ENCODE measurements at regions not wholly inside any gene's neighbourhood (a gene's known extent, or its start where the extent isn't known, plus 50 kb on each side); places are given as distances from the start of the nearest gene placed in this dataset.

GRCh38 chr21:14684071-14684470 is 138.0 kb upstream of the SAMSN1 start:
- H3K27ac ChIP-seq (ENCODE audit: extremely low read depth, low read depth, low read length): no peak overlapping the region
- no peak overlapping the region for H3K4me3 ChIP-seq (ENCODE audit: low read depth, low read length)
- H3K36me3 ChIP-seq (ENCODE audit: control insufficient read depth in 2 of 2, insufficient read depth in 1 of 2, low read length in 2 of 2): no peaks in the 10 kb centered on the region
- H3K9me3 ChIP-seq (ENCODE audit: control insufficient read depth, insufficient read depth, low read depth, low read length): no peaks in the 10 kb centered on the region
- CTCF ChIA-PET: no interaction called here
- TF ChIP-seq ZXDB (tag by site-specific recombination; IDR thresholded peaks at IDR 0.05) (no peak), ZBTB7A (tag by site-specific recombination; IDR thresholded peaks at IDR 0.05; ENCODE audit: low read depth) (no peak), TCF7L2 (IDR thresholded peaks at IDR 0.05; ENCODE audit: borderline replicate concordance, low read depth, low read length) (no peak), KLF17 (tag by site-specific recombination; IDR thresholded peaks at IDR 0.05) (no peak), ZNF341 (tag by site-specific recombination; IDR thresholded peaks at IDR 0.05; ENCODE audit: low read depth) (no peak), ZNF645 (tag by site-specific recombination; IDR thresholded peaks at IDR 0.05) (no peak), ZNF112 (tag by site-specific recombination; IDR thresholded peaks at IDR 0.05) (no peak), ELK4 (IDR thresholded peaks at IDR 0.05; ENCODE audit: borderline replicate concordance, low read depth, low read length) (no peak), ZNF184 (tag by site-specific recombination; IDR thresholded peaks at IDR 0.05) (no peak), ZNF169 (tag by site-specific recombination; IDR thresholded peaks at IDR 0.05) (no peak), AEBP2 (tag by site-specific recombination; IDR thresholded peaks at IDR 0.05; ENCODE audit: borderline replicate concordance) (no peak), GLI4 (tag by site-specific recombination; IDR thresholded peaks at IDR 0.05) (no peak), ZFP37 (tag by site-specific recombination; IDR thresholded peaks at IDR 0.05) (no peak), ZBTB44 (tag by site-specific recombination; IDR thresholded peaks at IDR 0.05) (no peak), KLF1 (tag by site-specific recombination; IDR thresholded peaks at IDR 0.05) (no peak), ZNF391 (tag by site-specific recombination; IDR thresholded peaks at IDR 0.05; ENCODE audit: borderline replicate concordance, low read depth) (no peak), GFI1B (tag by site-specific recombination; IDR thresholded peaks at IDR 0.05) (no peak), ZNF548 (tag by site-specific recombination; IDR thresholded peaks at IDR 0.05) (no peak), PRDM2 (tag by site-specific recombination; IDR thresholded peaks at IDR 0.05; ENCODE audit: borderline replicate concordance) (no peak)
- POLR2A ChIA-PET: no interaction called here
- H3K4me1 ChIP-seq (ENCODE audit: control insufficient read depth, insufficient read depth, low read length): no peaks in the 10 kb centered on the region
